IPS DF 4.7 (cell line): ENCODE measurements at regions not wholly inside any gene's neighbourhood (a gene's known extent, or its start where the extent isn't known, plus 50 kb on each side); places are given as distances from the start of the nearest gene placed in this dataset.

Experiments used
- DNase-seq: peaks from one replicate; pipeline ENCODE4 v3.0.0-alpha.2; 2013; ENCODE audit warnings: low spot score; ENCODE audit errors: extremely low read depth

DNA sequence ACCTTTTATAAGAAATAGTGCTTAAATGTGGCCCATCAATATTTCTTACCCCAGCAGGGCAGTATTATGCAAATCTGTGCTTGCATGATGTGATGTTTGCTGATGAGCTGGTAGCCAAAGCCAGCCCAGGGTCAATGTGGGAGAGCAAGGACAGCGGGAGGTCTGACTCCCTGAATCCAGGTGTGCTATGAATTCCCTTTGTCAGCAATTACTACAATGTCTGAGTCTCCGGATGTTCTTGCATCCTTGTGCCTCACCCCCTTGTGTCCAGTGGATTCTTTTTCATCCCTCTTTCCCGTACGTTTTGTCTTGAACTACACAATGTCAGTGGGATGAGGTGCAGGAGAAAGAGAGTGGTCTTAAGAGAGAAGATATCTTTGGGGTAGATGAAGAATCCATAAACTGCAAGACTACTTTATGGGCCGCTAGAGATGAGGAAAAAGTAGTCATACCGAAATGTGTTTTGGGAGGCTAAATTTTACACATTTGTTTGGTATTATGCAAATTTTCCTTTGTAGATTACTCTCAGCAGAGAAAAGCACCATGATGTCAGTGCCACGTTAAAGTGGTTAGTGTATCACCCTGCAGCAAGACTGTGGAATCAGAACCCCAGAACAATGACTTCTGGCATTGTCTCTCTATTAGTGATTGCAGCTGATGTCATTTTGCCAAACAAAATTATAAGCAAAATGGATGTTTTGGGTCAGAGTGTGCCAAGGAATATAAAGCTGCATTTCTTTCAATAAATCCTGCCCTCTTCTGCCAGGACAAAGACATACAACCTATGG, 53.5 kb upstream of the TSHZ3 start:
- DNase-seq, result no peak

DNA sequence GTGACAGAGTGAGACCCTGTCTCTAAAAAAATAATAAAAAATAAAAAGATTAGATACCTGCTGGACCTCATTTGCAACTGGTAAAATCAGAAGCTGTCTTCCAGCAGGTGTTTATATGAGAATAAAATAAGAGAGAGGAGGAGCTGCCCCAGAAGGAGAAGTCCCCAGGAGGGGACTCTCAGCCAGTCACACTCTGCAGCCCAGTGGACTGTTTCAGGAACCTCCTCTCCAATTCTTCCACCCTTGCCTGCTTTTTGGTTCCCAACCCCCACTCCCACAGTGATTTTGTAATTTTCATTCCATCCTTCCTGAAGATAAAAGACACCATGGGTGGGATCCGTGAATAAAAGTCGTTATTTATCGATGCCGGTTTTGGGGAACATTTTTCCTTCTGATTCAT, 56.9 kb upstream of the TSHZ3 start:
- DNase-seq, result no peak

DNA sequence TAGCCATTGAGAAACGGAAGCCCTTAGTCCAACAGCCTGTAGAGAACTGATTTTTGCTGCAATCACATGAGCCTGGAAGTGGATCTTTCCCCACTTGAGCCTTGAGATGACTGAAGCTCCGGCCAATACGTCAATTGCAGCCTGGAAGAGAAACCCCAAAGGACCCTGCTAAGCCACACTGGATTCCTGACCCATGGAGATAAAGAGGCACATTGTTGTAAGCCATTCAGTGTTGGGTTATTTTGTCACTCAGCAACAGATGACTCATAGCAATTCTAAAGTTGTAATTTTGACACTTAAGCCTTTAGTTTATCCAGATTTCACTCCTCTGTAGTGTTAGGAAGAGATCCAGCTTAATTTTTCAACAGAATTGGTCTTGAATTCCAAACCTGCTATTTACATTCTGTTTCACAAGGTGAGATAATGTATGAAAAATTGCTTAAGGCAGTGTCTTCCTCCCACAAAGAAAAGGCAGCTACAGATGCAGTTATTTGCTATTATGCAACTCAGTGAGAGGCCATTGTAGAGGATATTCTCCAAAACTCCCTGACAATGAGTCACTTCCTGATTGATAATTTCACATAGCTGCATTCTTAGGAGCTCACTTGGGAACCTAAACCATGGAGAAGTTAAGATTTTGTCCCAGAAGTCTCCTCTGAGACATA, 59.4 kb upstream of the TSHZ3 start:
- DNase-seq, result no peak

DNA sequence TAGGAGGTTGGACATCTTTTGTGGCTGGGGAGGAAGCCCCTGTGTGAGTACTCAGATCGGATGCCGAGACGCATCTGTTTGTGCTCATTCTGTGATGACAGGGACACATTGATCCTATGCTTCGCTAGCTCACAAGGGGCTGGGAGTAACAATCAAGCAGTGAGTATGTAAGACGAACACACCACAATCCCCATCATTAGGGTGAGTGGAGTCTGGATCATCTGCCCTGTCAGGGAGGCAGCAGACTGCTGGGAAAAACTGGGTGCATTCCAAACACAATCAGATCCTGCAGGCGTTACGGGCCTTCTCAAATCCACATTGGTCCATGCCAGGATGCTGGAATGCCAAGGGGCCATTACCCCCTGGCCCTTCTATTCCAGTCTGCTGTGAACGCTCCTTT, 64.1 kb upstream of the TSHZ3 start:
- no peak for DNase-seq

DNA sequence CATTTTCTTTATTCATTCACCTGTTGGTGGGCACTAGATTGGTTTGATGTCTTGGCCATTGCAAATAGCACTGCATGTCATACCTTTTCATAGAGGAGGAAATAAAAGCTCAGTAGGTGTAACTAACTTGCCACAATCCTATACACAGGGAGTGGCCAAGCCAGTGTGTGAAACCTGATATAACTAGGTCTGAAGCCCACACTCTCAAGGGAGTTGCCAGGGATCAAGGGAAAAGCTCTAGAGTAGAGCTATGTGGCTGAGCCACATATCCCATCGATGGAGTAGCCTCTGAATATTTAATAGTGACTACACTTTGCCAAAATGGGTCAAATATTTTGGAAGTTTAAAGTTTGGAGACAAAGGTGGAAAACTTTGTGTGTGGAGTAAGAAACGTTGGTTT, 66.1 kb upstream of the TSHZ3 start:
- DNase-seq, result no peak

DNA sequence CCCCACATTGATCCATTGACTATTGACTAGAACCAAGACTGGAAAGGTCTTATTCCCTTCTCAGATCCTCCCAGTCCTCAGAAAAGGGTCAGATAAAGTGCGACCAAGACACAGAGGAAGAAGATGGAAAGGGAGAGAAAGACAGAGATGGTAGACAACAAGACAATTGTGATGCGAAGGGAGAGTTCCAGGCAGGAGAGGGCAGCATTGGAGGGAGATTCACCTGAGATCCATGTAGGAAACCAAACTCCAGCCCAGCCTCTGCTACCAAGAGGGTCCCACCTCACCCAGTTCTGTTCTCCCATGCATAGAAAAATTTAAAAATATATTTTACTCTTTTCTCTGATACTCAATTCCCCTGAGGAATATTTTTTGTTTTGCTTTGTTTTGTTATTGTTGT, 67.3 kb upstream of the TSHZ3 start:
- no peak for DNase-seq

DNA sequence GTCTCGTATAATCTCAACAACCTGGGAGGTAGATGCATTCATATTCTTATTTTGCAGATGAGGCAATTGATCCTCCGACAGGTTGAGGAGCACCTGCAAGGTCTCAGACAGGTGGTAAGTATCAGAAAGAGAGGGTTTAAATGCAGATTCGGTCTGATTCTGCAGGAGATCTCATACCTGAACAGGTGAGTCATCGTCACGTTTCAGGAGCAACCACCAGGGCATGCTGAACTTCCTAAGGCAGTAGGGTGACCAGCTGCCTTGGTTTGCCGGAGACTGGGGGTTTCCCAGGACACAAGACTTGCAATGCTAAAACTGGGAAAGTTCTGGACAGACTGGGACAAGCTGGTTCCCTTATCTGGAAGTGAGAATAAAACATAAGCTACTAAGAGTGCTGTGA, 68.8 kb upstream of the TSHZ3 start:
- no peak for DNase-seq

DNA sequence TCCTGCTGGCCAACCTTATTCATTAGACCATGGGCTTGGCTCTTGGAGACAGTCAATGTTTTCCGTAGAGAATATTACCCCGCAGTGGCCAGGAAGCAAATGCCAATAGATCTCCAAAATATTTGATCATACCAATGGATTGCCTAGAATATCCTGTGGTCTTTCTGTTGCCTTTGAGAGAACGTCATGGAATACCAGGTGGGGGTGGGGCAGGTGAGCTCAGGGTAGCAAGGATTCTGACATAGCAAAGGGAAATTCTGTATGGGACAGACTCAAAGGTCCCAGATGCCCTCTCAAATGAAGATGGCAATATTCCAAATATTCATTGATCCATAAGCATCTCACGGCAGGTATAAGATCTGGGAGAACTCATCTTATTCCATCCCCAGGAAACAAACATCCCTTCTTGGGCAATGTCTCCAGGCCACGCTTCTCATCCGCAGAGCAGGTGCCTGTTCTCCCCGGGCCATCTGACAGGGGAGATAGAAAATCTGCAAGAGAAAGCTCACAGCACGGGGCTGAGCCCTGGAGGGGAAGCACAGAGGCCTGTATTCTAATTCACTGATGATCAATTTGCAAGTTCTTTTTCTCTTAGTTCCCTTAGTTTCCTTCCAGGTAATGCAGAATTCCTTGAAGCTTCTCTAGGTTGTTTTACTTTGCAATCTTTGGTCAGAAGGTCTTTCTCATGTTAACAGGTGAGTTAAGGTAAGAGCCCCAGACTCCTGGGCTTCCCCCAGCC, 69.6 kb upstream of the TSHZ3 start:
- peak; percentile 95 for DNase-seq

DNA sequence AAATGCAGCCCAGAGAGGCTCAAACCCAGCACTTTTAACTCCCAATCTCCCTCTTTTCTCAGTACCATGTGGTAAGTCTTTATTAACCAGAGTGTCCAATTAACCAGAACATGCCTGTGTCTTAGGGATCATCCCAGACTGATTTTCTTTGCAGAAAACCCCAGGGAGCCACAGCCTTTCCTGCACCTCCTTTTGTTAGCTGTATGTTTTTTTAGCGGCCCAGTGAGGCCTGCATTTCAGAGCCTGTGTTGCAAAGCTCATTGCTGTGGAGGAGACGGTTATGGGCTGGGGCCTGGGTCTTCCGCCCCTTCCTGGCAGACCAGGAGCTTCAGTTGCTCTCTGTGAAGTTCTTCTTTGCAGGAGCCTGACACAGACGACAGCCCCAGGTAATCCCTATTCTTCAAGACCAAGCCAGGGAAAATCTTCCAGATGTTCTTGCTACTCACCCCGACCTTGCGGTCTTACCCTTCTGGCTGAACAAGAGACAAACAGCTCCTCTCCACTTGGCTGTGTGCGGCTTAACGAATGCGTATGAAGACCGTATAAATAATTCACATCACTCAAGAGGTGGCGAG, 70.7 kb upstream of the TSHZ3 start:
- DNase-seq, result no peak

DNA sequence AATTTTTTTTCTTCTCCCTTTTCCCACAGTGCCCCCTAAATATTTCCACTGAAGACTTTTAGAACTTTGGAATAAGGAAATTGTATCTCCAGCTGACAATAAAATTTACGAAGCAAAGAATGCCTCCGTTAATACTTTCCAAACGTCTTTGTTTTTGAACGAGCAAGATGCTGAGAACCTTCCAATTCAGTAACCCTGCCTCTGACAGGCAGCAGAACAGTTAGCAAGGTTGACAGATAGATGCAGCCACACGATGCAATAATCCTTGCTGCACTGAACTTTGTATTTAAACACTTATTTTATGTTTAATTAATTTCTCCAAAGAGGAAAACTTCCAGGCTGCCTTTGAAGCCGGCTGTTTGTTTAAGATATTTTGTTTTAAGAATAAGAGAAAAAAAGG, 71.8 kb upstream of the TSHZ3 start:
- no peak for DNase-seq

DNA sequence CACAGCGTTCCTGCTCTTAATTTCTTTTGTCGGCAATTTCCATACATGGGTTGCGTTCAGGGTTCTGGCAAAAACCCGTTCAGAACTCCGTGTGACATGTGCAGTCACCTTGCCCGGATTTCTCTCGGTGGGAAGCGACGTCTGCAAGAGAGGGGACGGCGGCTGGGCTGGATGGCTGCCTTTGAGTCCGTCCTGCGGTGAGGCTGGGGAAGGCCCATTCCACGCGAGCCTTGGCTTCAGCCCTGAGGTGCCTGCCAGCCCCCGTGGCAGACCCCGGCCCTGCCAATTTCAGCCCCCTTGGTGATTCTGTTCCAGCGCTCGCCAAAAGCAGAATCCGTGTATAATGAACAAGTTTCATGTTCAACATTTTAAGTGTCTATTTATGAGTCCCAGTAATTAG, 72.6 kb upstream of the TSHZ3 start:
- DNase-seq, result no peak

DNA sequence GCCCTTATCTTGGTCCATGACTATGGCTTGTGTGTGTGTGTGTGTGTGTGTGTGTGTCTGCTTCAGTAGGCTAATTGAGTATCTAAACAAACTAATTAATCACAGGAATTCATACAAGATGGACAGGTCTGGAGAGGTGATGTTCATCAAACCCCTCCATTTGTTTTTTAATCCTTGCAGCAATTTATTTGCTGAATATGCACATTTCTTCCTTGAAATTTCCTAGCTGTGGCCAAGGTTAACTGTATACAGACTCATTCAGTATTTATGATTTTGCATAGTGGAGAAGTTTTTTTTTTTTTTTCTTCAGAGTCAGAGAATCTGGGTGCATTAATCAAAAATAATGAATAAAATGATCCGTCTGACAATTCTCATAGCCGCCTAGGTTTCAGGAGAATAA, 74.7 kb upstream of the TSHZ3 start:
- DNase-seq, result no peak

DNA sequence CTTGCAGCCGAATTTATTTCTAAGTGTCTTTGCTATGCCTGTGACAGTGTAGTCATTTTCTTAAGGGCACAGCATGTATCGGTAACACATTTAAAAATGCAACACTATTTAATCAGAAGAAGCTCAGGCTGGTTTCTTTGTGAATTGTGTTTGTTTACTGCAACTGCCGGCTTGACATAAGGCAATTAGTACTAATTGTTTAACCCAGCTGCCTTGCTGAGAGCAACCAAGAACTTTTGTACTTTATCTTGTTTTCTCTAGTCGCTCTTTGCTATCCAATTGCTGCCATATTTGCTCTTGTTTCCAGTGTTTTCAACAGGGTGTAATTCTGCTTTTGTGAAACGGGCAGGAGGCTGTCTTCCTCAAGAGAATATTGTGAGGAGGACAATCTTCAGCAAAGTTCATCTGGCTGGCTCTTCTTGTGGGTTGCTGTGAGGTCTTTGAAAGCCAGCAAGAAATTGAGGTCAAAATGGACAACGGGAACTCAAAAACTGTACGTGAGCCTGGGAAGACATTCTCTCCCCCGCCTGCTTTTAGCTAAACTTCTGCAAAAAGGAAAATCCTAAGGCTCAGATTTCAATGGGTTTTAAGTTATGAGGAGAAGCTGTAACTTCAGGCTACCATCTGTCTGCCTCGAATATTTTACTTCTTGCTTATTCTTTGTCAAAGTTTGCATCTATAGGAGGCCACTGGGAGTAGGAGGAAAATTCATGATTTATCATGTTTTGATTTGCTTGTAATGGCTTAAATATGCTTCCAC, 75.8 kb upstream of the TSHZ3 start:
- DNase-seq, result no peak

DNA sequence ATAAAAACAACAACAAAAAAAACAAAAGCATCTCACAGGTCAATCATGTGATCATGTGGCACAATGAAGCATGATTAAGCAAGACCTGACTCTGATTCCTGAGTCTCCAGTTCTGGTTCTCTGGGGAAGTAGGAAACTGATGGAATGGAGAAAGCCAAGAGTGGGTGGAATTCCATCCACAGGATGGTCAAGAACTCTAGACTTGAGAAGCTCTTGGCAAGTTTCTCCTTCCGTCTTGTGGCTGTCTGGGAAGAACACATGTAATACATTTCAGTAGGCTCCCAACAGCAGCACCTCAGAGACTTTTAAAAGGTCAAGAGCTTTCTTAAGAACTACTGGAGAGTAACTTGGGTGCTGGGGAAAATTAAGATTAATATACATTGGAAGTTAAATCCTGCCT, 78.6 kb upstream of the TSHZ3 start:
- no peak for DNase-seq

DNA sequence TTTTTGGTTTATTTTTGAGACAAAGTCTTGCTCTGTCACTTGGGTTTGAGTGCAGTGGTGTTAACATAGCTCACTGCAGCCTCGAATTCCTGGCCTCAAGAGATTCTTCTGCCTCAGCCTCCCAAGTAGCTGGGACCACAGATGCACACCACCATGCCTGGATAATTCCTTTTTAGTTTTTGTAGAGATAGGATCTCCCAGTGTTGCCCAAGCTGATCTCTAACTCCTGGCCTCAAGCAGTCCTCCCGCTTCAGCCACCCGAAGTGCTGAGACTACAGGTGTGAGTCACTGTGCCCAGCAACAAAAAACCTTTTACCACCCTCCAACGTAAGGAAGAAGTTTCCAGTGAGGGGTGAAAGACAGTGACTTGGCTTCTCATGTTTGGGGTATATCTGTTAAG, 81.1 kb upstream of the TSHZ3 start:
- DNase-seq, result no peak

DNA sequence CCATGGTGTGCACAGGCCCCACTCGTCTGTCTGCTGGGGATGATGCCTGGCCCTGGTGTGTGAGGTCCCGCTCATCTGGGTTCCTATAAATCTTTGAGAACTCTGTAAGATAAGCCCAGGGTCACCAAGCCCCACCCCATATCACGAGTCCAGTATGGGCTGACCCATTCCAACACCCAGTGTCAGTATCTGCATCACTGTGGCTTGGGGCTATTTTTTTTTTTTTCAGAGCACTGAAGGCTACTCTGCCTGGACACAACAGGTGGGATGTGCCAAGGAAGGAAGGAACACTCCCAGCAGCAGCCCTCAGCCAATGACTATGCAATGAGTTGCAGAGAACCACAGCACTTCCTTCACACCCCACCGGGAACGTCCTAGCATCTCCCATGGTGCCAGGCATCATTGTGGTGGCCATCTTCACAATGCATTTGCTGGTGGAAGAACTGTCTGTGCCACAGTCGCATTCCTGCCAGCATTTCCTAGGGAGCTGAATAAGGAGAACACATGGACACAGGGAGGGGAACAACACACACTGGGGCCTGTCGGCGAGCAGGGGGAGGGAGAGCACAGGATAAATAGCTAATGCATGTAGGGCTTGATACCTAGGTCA, 83.1 kb upstream of the TSHZ3 start:
- DNase-seq, result no peak

DNA sequence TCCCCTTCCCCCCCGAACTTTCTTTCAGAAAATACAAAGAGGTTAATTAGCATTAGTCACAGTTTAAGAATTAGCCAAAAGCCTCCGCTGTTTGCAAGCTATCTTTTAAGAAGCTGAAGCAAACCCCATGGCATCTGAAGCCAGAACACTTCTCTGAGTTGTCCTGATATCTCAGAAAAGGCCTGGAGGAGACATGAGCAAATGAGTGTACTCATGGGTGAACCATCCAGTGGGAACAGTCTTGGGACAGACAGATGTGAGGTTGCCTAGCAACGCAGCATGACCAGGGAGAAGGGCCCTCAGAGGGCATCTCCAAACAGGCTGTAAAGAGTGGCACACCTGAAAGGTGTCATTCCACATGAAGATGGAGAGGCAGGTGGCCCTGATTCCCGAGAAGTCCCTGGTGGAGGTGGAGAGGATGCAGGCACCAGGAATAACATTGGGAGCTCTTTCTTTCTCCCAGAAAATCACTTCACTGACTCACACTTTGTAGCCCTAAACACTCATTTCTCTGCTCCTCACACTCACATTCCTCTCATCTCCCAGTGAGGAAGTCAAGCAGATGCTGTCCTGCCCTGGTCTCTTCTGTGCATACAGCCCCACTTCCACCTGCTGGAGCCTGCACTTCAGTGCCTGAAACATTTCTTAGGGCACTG, 87.0 kb upstream of the TSHZ3 start:
- no peak for DNase-seq

DNA sequence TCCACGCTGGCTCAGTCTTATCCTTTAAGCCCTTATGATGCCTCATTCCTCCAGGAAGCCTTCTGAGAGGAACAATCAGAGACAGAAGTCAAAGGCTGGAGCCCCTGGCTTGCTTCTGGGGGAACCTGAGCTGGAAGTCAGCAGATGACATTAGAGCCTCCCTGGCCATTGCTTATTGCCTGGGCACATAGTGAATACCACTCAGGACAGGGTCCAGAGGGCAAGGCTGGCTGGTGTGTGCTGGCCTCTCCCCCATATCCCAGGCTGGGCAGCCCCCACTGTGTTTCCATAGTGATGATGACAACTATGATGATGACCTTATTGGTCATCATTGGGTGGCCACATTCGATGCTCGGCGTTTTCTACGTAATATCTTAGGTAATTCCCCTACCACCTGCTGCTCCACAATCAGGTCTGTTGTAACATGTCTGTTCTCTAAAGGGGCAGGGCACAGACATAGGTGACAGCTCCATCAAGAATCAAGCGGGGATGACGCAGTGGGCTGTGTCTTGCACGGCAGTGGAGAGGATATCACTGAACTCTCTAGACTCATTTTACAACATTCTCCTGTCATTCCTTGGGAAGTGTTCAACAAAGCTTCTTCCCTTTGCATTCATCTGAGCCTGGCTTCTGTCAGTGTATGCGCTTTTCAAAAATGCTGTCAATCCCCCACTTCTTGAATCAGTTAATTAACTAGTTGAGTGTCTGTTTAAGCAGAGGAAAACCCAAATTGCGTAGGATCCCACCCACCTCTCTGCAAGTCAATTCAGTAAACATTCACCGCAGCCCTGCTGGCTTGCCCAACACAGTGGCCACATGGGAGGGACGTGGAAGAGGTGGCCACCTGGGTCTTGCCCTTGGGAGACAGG, 89.4 kb upstream of the TSHZ3 start:
- no peak for DNase-seq

DNA sequence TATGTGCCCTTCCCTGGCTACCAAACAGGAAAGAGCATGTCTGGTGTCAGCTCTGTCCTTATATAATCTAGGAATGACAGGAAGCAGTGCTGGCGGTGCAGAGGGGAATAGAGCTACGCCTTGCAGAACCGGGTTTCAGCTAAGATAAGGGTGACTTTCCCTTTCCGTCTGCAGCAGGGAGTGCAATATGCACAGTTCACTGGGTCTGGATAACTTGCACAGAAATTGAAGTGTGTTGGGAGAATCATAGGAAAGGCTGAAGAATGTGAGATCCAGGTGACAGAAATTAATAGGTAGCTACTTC, 90.0 kb upstream of the TSHZ3 start:
- no peak for DNase-seq

DNA sequence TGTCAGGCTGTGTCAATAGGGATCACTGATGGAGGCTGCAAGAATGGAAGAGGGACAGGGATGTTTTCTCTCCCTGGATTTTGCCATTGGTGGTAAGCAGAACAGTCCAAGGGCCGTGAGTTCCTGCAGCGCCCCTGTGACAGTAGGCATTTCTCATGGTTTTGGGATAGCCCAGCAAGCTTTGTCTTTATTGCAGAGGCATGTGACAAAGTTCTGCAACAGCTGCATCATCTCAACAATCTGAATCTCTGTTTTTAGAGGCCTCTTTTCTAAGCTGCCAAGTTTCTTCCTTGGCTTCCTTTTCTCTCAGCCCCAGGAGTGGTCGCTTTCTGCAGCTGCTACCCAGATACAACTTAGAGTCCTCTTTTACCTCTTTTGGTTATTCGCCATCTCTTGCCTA, 95.7 kb upstream of the TSHZ3 start:
- no peak for DNase-seq
